Muscle of back (tissue), 3 donors: ENCODE measurements at regions not wholly inside any gene's neighbourhood (a gene's known extent, or its start where the extent isn't known, plus 50 kb on each side); places are given as distances from the start of the nearest gene placed in this dataset.
"Not testable (repeated sequence)": the region's sequence is repeated elsewhere in the genome, so short reads cannot be mapped to it uniquely, and the experiment has no call there.

Source experiments
- DNase-seq, 3 donors: peaks; one replicate each; pipeline versions ENCODE4 v3.0.0 to v3.0.0-alpha.2; 2013

- peak in 1 of 3 donors; percentile 5 for DNase-seq
Observed at GRCh38 chr14:84029246-84029645, 1500.7 kb upstream of the FLRT2 start.

- DNase-seq = peak in 1 of 3 donors; percentile 35
Observed at GRCh38 chr14:84029720-84030119, 1500.2 kb upstream of the FLRT2 start.

GRCh38 chr14:84036840-84037239, 1493.1 kb upstream of the FLRT2 start:
- peak in 1 of 3 donors; percentile 41 for DNase-seq

- no peak for DNase-seq
Observed at GRCh38 chr14:84037593-84037992, 1492.4 kb upstream of the FLRT2 start.

DNA sequence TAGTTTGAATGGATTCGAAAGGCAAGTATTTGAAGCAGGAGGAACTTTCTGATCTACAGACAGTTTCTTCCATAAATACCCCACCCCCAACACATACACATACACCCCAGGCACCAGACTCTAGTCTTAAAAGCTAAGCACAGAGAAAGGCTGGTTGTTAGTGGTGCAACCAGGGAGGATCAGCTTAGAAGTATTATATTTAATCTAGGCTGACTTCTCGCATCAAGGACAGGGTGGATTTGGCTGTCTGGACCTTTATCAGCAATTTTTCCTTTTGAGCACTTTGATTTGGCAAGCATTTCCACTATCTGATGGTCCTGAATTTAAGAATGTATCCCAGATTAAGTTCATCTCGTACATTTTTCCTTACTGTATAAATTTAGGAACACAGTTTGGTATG, 1489.8 kb upstream of the FLRT2 start:
- DNase-seq = no peak

DNA sequence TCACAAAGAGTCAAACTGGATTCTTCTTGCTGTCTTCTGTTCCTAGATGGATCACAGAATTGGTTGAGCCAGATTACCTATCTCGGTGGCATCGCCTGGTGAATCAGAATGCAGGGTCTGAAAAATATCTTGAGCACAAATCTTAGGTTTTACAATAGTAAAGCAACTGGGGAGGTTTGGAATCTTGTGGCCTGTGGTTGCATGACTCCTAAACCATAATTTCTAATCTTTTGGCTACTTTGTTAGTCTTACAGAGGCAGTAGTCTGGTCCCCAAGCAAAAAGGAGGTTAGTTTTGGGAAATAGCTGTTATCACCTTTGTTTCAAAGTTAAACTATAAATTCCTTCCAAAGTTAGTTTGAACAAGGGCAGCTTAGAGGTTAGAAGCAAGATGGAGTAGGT, 1488.5 kb upstream of the FLRT2 start:
- DNase-seq = no peak

- no peak for DNase-seq
Observed at GRCh38 chr14:84042992-84043391, 1487.0 kb upstream of the FLRT2 start.

DNA sequence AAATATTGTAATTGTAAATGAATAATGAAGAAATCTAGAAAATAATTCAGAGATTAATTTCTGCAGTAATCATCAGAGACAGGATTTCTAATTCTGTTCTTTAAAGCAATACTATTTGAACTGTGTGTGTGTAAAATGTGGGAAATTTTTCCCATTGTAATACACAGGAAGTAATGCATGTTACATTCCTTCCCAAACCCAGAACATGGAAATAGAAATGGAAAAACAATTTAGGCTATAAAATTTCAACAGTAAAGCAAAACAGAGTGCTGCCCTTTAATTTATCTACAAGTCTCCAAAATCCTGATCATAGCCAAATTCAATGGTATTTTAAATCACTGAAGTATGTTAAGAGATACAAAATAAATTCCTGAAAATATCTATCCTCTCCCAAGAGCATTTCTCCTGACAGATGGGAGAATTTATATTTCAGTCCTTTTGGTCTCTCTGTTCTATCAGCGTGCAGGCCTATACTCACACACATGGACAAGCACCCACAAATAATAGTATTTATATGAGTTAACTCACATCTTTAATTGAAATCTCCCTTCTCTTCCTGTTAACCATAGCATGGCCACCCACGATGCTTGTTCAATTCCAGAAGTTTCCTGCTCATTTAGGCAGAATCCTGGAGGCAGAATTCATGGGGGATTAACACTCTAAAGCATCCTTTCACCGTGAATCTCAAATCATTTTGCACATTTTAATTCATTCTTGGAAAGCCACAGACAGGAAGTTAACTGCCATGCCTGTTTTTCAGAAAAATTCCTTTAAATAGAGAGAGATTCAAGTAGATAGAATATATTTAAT, 1465.4 kb upstream of the FLRT2 start:
- DNase-seq = peak; percentile 36 to 70 (median 41)

- no peak for DNase-seq
Observed at GRCh38 chr14:84065811-84066210, 1464.1 kb upstream of the FLRT2 start.

DNA sequence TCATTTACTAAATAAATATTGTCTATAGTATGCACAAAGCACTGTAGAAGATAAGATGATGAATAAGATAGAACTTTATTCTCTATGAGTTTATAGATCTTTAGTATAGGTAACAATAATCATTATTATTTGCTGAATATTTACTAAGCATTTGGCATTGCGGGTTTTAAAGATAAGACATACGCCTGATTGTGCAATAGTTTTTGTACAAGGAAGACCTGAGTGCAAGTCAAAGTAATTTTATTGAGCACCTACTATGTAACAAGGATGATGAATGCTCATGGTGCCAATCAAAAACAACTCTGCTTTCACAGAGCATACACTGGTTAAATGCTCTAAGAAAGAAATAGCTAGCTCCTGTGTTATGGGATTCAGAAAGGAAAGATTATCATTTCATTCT, 1461.7 kb upstream of the FLRT2 start:
- no peak for DNase-seq

- DNase-seq = no peak
Observed at GRCh38 chr14:84071061-84071460, 1458.9 kb upstream of the FLRT2 start.

GRCh38 chr14:84074626-84075025, 1455.3 kb upstream of the FLRT2 start:
- no peak for DNase-seq

DNA sequence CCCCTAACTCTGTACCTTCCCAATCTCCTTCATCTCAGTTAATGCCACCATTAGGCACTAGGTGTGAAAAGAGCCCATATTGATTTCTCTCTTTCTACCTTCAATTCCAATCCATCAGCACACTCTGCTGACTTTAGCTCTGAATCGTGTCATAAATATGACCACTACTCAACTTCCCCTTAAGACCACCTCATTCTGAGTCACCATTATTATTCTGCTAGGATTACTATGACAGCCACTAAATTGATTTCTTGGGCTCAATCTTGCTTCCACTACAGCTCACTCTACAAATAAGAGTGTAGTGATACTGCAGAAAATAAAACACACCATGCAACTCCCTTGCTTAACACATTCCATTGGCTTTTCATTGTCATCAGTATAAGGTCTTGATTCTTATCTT, 1449.0 kb upstream of the FLRT2 start:
- DNase-seq = no peak

DNA sequence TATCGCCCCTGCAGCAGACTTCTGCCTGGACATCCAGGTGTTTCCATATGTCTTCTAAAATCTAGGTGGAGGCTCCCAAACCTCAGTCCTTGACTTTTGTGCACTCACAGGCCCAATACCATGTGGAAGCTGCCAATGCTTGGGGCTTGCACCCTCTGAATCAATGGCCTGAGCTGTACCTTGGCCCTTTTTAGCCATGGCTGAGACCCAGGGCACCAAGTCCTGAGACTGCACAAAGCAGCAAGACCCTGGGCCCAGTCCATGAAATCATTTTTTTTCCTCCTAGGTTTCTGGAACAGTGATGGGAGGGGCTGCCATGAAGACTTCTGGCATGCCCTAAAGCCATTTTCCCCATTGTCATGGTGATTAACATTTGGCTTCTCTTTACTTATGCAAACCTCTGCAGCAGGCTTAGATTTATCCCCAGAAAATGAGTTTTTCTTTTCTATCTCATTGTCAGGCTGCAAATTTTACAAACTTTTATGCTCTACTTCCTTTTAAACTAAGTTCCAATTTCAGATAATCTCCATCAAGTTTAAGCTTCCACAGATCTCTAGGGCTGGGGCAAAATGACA, 1445.8 kb upstream of the FLRT2 start:
- no peak for DNase-seq

DNA sequence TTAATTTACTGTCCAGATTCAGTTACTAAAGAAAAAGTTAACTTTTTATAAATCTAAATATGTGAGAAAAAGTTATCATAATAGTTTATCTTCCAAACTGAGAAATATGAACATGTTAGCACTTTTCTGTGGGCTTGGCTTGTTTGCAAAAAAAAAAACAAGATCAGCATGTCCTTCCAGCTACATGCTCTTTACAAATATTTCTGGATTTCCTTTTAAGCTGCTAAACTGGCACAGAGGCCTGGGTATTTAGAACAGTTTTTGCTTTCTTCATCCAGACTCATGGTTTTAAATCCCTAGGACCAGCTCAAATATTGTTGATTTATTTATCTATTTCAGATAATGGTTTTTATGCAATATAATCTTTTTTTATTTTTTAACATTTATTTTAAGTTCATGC, 1444.5 kb upstream of the FLRT2 start:
- no peak for DNase-seq

DNA sequence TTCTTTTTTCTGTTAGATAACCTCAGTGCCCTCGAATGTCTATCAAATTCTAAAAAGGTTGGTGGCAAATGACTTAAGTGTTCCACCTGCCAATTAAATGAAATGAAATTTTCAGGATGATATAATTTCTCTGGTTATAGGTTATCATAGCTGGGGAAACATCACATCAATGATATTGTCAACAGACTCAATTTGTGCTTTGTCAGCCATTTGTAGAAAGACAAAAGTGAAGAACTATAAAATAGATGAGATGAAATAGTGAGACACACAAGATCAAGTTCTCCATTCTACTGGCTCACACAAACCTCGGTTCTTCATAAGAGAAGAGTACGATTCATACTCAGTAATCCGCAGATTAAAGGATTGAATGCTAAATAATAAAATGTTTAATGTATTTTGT, 1443.2 kb upstream of the FLRT2 start:
- DNase-seq = no peak

DNA sequence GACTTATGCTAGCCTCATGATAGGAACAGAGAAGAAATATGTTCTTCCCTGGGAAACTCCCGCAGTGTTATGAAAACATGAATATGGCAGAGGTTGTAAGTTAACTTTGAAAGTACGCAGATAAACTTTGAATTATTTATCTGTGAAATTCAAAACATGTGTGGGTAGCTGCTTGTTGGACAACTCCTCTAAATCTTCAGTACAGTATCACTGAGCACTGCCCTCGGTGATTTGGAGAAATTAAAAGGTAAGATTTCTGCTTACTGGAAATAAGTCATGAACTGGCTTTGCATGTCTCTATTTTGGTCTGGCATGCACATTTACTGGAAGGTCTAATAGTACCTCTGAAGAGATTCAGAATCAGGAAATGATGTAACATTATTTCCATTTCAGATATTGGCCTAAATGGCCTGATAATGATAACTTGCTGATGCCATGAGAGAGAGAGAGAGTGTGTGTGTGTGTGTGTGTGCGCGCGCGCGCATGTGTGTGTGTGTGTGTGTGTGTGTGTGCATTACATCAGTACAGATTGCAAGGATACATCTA, 1441.9 kb upstream of the FLRT2 start:
- DNase-seq = peak in 2 of 3 donors; percentile 49 to 68

DNA sequence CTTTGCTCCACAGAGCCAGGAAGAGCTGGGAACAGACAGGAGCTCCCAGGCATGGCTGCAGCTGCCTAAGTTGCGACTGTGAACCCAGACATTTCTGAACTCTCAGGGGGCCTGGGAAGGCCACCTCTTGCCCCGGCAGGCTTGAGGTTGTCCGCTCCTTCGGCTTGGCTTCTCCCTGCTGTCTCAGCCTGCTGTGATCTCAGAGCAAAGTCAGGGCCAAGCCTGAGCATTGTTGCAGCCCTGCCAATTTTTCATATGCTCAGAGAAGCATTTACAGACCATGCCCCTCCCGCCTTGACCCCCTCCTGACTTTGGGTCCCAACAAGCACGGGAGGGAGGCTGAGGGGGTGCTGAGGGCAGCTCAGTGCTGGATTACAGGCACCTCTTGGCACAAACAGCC, 1439.1 kb upstream of the FLRT2 start:
- DNase-seq = peak in 1 of 3 donors; percentile 69

DNA sequence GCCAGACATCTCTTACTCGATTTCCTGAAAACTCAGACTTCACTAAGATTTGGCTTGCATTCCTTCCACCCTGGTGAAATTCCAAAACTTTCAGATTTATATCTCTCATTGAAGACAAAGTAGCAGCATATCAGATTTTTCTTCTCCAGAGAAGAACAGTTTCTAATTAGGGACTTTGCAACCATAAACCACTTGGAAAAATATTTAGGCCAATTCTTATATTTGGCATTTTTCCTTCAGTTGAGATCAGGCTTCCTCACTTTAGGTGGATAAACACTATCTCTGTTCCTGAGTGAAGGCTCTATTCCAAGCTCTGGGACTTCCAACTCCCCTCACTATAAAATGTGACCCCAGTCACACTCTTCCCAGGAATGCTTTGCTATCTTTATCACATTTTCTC, 1434.3 kb upstream of the FLRT2 start:
- DNase-seq = peak; percentile 59 to 87 (median 67)

GRCh38 chr14:84098261-84098660, 1431.7 kb upstream of the FLRT2 start:
- DNase-seq = no peak

- DNase-seq = not testable (repeated sequence)
Observed at GRCh38 chr14:84099560-84099959, 1430.4 kb upstream of the FLRT2 start.

DNA sequence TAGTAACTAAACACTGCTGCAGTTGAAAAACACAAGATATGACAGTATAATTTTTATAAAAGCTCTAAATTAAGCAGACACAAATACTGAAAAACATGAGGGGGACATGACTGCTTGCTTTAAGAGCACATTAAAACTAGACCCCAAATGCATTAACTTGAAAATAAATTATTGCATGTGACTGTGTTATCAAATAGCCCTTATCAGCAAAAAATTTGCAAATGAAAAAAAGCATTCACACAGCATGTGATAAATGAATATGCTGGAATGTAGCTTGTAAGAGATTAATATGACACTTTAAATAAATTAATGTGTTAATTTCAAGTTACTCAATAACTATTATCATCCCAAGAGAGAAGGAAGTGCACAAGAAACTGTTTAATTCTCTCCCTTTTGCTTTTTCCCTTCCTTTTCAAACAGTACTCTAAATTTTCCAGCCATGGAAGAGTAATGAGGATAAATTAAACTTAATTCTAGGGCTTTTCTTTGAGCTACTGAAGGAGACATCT, 1422.1 kb upstream of the FLRT2 start:
- no peak for DNase-seq
